GM18508 (cell line): ENCODE measurements at regions not wholly inside any gene's neighbourhood (a gene's known extent, or its start where the extent isn't known, plus 50 kb on each side); places are given as distances from the start of the nearest gene placed in this dataset.
"Not testable (repeated sequence)": the region's sequence is repeated elsewhere in the genome, so short reads cannot be mapped to it uniquely, and the experiment has no call there.

ENCODE experiments used
- ATAC-seq: cut with Tn5 transposase; IDR thresholded peaks from one replicate; pipeline ENCODE4 v1.9.1; 2021; ENCODE audit warnings: moderate number of reproducible peaks; ENCODE audit not compliant: insufficient read depth, unreplicated experiment

GRCh38 chr1:95653618-95654017, 419.6 kb downstream of the RWDD3 start:
- ATAC-seq: no peak

DNA sequence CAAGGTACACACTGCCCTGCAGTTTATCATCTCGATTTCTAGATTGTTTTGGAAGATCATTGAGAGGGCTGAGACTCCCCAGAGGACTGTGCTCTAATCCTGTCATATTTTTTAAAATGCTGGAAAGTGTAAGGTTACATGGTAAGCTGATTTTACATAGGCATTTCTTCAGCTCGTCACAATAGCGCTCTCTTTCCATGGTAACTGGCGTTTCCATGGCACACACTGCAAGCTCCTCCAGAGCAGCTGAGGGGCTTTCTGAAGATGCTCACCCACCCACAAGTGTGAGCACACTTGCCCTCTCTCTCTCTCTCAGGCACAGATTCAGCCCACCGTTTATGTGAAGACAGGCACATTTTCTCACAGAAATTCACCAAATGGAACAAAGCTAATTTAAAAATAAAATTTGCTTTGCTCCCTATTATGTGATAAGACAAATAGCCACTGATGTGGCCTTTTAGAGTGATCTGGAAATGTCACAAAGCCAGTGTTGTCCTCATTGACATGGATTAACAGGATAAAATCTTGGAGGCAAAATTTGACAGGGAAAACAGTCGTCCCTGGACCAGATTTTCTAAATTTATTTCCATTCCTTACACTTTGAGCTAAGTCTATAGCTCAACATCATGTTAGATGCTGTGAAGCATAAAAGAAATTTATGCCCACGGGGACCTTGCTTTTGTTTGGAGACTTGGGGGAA, 421.5 kb downstream of the RWDD3 start:
- no peak for ATAC-seq

GRCh38 chr1:95657248-95657647, 423.2 kb downstream of the RWDD3 start:
- ATAC-seq: no peak

GRCh38 chr1:95659166-95659565, 425.2 kb downstream of the RWDD3 start:
- no peak for ATAC-seq

DNA sequence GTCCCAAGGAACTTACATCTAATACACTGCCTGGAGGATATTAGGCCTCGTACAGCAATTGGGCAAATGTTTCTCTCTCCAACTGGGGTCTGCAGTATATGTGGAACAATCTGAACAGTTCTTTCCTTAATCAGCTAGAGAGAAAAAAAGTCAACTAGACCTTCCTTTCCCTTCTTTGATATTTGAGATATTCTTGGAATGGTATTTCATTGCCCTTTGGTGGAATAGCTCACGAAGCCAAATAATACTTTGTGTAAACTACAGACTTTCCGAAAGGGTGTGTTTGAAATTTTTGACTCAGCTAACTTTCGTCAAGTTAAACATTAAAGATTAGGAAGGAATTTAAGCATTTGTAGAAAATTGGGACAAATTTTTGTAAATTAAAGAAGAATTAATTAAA, 425.6 kb downstream of the RWDD3 start:
- ATAC-seq: no peak

DNA sequence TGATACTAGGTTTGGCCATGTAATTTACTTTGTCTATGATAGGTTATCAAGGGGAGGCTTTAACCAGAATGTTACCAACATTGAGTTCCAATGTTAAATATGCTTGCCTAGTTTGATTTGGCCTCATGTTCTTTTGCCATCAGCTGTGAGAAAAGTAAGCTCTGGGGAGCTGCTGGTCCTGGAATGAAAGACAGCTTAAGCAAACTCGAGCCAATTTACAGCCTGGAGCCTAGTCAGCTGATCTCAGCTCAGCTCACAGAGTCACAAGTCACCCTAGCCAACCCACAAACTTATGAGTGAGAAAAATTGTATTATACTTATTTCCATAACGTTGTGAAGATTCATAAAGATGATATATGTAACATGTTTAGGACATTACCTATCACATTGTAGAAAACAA, 426.7 kb downstream of the RWDD3 start:
- ATAC-seq: no peak

- not testable (repeated sequence) for ATAC-seq
Observed at GRCh38 chr1:95663530-95663929, 429.5 kb downstream of the RWDD3 start.

GRCh38 chr1:95668165-95668564, 434.2 kb downstream of the RWDD3 start:
- no peak for ATAC-seq

DNA sequence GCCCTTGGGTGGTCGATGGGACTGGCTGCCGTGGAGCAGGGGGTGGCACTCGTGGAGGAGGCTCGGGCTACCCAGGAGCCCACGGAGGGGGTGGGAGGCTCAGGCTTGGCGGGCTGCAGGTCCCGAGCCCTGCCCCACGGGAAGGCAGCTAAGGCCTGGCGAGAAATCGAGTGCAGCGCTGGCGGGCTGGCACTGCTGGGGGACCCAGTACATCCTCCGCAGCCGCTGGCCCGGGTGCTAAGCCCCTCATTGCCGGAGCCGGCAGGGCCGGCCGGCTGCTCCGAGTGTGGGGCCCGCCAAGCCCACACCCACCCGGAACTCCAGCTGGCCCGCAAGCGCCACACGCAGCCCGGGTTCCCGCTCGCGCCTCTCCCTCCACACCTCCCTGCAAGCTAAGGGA, 435.6 kb downstream of the RWDD3 start:
- ATAC-seq: not testable (repeated sequence)

DNA sequence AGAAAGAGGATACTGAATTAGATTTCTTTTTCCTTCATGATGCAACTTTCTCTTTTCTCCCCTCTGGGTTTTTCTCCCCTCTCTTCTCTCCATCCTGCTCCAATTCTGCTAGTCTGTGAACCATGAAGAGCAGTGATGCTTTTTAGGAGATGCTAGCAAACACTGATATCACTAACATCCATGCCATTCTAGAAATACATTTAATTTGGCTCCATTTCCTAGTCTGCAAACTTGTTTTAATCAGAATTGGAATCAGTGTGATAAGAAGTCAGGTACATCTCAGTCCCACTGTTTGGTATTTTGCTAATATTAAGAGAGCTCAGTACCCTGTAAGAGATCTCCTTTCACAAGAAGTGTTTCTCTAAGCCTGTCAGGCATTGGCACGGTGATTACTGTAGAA, 437.1 kb downstream of the RWDD3 start:
- ATAC-seq: no peak

- ATAC-seq: no peak
Observed at GRCh38 chr1:95679262-95679661, 445.3 kb downstream of the RWDD3 start.

- no peak for ATAC-seq
Observed at GRCh38 chr1:95685081-95685480, 451.1 kb downstream of the RWDD3 start.

DNA sequence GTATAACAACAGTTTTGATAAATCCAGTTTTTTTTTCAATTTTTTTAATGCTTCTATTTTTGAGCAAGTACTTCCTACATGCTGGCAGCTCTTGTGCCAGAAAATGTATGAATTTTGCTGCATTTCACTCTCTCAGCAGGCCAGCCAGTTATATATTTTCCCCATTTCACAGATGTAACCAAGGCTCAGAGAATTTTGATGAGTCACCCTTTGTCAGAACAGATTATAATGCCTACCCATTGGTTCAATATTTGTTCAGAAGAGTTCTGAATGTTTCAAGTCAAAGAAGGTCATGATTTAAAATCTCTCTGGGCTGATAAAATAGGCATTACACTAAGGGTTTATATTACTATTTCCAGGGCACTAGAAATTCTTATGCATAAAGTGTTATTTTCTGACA, 452.2 kb downstream of the RWDD3 start:
- ATAC-seq: no peak

GRCh38 chr1:95699149-95699953, 465.3 kb downstream of the RWDD3 start:
- no peak for ATAC-seq

- ATAC-seq: no peak
Observed at GRCh38 chr1:95701450-95702173, 467.6 kb downstream of the RWDD3 start.

DNA sequence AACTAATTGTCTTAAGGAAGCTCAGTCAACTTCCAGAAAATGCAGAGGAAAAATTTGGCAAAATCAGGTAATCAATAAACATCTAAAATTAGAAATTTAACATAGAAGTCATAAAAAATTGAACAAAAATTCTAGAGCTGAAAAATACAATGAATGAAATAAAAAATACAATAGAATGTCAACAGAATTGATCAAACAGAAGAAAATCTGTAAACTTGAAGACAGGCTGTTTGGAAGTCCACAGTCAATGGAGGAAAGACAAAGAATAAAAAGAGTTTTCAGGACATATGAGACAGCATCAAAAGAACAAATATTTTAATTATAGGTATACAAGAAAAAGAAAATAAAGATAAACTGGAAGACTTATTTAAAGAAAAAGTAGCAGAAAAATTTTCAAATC, 469.0 kb downstream of the RWDD3 start:
- ATAC-seq: no peak

- no peak for ATAC-seq
Observed at GRCh38 chr1:95716097-95716496, 482.1 kb downstream of the RWDD3 start.

DNA sequence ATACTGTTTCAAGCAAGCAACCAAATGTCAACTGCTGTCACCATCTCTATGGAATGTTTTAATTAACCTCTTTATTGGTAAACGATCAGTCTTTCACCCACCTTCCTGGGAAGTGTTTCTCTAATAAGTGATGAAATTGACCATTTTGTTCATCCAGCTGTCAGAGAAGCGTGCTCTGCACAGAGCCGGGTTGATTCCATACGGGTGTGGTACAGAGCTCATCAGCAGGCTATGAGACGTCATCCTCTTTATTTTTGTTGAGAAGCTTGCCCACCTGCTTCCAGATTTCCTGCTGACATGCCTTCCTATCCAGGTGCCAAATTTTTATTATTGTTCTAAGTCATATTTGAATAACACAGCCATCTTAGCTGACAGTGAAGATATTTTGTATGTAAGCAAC, 482.5 kb downstream of the RWDD3 start:
- no peak for ATAC-seq

DNA sequence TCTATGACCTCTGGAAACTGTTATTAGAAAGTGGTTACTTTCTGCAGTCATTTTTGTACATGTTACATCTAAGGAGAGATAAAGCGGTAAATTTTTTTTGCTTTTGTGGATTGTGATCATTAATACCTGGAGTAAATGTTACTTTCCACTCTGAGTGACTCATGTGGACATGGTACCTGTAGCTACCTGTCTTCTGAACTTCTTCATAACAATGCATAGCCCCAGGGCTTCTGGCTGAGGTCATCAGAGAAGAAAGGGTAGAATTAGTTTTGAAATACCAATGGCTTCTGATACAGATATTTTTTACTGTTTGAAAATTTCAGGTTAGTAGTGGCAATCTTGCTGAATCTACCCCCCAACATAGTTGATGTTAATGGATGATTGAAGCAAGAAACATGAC, 489.3 kb downstream of the RWDD3 start:
- ATAC-seq: no peak

DNA sequence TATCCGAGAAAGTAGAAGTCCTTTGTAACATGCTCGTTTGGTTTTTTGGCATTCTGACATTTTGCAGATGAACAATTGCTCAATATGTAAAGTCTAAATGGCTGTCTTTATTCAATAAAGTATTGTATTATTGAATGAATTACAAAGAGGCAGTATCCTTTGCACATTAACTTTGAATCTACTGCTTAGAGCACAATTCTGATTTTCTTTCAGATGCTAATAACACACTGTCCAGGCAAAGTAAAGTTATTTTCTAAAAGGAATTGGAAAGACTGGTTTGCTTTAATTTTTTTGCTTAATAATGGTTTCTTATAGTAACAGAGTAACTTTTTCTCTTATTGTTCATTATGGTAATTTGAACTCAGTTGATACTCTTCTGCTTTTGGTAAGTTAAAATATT, 494.8 kb downstream of the RWDD3 start:
- ATAC-seq: no peak

DNA sequence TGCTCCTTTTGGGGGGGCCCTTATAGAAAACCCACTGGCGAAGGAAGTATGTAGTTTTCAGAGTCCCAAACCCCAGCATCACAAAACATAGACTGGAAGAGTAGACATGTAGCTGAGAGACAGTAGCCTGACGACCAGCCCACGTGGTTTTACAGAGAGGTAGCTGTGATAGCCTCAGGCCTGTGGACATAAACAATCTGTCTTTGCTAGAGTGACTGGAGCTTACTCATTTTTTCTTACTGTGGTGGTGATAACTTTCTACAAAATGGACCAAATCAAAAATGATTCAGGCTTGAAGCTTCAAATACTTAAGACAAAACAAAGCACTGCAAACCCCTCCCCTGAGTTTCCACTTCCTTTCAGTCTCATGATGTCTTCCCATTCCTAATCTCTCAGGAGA, 497.0 kb downstream of the RWDD3 start:
- no peak for ATAC-seq
